ENCODE measurements at regions not wholly inside any gene's neighbourhood (a gene's known extent, or its start where the extent isn't known, plus 50 kb on each side); places are given as distances from the start of the nearest gene placed in this dataset.

DNA sequence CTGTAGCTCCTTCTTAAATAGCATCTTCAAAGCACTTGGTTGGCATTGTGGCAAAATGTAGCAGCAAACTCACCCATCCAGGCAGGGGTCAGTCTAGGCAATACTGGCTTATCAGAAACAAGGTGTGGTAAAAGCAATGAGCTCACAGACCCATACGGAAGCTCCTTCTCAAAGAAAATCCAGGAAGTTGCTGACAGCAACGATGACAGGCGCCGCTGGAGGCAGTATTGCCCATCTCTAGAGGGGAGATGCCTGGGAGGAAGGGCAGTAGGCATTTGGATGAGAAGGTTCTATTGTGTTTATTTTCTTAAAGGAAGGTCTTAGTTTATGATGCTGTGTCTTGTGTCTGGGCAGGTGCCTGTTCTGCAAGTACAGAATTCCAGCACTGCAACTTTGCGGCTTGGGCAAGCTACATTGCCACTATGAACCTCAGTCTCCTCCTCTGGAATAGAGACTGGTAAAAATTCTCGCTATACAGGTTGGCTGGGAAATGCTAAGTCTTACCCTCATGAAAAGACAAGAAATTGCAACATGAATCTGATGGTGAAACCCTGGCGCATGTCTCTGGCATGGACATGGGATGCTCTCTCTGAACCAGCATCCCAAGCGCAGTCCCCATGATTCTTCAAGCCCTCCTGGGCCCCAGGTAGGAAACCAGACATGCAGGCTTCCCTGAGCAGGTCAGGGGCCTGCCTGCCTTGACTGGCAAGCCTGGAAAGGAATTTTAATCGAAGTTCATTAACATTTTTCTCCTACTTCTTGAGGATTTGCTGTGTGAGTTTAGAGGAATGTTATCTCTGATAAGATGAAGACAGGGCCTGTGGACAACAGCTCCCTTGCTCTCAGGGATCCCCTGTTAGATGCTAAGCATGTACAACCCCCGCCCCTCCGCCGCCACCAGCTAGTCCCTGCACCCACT lies 156.0 kb downstream of the TFCP2L1 start:
- TF ChIP-seq, protein P1, sequence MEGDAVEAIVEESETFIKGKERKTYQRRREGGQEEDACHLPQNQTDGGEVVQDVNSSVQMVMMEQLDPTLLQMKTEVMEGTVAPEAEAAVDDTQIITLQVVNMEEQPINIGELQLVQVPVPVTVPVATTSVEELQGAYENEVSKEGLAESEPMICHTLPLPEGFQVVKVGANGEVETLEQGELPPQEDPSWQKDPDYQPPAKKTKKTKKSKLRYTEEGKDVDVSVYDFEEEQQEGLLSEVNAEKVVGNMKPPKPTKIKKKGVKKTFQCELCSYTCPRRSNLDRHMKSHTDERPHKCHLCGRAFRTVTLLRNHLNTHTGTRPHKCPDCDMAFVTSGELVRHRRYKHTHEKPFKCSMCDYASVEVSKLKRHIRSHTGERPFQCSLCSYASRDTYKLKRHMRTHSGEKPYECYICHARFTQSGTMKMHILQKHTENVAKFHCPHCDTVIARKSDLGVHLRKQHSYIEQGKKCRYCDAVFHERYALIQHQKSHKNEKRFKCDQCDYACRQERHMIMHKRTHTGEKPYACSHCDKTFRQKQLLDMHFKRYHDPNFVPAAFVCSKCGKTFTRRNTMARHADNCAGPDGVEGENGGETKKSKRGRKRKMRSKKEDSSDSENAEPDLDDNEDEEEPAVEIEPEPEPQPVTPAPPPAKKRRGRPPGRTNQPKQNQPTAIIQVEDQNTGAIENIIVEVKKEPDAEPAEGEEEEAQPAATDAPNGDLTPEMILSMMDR (IDR thresholded peaks at IDR 0.05; ENCODE audit: low read depth, low read length): peak; percentile 81
- TF ChIP-seq POLR2A (IDR thresholded peaks at IDR 0.05; ENCODE audit: extremely low read depth, insufficient read length): no peak
- peak; percentile 20; the same call in 1 of the 2 replicates for TF ChIP-seq MAX (IDR thresholded peaks at IDR 0.05; ENCODE audit: low read depth, low read length)

Measured in NB4 (cell line).